GM13976 (cell line): ENCODE measurements at regions not wholly inside any gene's neighbourhood (a gene's known extent, or its start where the extent isn't known, plus 50 kb on each side); places are given as distances from the start of the nearest gene placed in this dataset.

ENCODE experiments used
- DNase-seq: peaks from one replicate; pipeline ENCODE4 v3.0.0; 2012; ENCODE audit warnings: low spot score
- in situ Hi-C: fragments of 300-500 bp; cut with MboI; formaldehyde crosslinking; loops from one replicate; pipeline ENCODE4 v1.12.0; 2022; ENCODE audit warnings: low sequenced_read_pairs, mixed read lengths, inconsistent platforms; ENCODE audit not compliant: unreplicated experiment
- TF ChIP-seq, protein P1 (sequence below): IDR thresholded peaks from 2 replicates; pipeline ENCODE4 v1.5.1; 2012; ENCODE audit warnings: borderline replicate concordance, mild to moderate bottlenecking; ENCODE audit not compliant: insufficient read depth; ENCODE audit errors: extremely low read depth, missing control alignments, control extremely low read depth

GRCh38 chr21:22981819-22982218 lies 1983.6 kb downstream of the NCAM2 start:
- TF ChIP-seq, protein P1, sequence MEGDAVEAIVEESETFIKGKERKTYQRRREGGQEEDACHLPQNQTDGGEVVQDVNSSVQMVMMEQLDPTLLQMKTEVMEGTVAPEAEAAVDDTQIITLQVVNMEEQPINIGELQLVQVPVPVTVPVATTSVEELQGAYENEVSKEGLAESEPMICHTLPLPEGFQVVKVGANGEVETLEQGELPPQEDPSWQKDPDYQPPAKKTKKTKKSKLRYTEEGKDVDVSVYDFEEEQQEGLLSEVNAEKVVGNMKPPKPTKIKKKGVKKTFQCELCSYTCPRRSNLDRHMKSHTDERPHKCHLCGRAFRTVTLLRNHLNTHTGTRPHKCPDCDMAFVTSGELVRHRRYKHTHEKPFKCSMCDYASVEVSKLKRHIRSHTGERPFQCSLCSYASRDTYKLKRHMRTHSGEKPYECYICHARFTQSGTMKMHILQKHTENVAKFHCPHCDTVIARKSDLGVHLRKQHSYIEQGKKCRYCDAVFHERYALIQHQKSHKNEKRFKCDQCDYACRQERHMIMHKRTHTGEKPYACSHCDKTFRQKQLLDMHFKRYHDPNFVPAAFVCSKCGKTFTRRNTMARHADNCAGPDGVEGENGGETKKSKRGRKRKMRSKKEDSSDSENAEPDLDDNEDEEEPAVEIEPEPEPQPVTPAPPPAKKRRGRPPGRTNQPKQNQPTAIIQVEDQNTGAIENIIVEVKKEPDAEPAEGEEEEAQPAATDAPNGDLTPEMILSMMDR: no peak
- DNase-seq: no peak
- in situ Hi-C loops: no loop called here

DNA sequence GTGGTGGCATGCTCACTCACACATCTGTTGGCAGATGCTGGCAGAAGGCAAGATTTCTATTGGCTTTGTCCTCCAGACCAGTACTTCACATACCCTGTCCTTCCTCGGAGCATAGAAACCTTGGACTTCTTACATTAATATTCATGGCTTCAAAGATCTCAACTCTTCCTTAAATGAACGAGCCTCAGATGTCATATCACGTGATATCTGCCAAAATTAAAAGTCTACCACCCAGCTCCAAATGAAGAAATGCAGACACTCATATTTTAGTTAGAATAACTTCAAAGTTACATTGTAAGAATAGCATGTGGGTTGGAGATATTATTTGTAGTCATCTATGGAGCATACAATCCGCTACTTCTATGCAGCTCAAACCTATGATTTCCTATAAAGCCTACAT lies 1994.9 kb downstream of the NCAM2 start:
- in situ Hi-C loops: no loop called here
- TF ChIP-seq, protein P1: no peak
- DNase-seq: no peak

DNA sequence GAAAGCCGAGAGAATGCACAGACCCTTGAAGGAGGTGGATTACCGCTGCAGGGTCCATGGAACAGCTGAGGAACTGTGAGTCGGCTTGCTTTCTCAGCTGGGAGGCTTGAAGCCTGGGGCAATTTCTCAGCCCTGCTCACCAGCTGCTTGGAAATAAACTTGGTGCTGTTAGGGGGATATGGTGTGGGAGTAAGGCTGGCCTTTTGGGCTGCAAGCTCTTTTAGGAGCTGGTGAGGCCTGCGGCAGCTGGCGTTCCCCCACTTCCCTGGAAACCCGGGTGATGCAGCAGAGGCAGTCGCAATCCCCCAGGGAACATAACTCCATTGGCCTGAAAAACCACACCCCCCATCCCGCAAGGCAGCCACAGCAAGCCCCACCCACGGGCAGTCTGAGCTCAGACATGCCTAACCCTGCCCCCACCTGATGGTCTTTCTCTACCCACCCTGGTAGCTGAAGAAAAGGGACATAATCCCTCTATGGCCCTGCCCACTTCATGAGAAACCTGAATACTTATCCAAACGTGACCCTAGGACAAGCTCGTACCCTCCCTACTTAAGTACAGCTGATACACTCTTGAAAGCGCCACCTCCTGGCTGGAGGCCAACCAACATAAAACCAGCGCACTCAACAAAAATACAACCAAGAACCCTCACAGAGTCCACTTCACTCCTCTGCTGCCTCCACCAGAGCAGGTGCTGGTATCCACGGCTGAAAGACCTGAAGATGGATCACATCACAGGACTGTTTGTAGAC lies 1995.8 kb downstream of the NCAM2 start:
- DNase-seq: no peak
- in situ Hi-C loops: no loop called here
- TF ChIP-seq, protein P1: no peak

DNA sequence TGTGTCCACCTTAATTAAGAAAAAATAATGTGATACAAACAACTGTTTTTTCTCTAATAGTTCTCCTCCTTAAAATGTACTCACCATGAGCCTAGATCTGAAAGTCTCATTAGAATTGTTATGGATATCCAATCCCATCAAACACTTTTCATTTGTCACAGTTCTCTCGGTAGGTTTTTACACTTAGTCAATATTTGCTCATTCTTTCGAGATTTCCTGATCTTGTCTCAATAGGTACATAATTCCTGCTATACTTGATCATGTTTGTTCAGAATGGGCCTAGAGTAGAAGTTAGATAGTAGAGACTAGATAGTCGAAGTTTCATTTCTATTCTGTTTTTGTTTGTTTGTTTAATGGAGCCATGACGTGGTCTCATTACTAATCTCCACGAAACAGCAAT lies 2005.7 kb downstream of the NCAM2 start:
- TF ChIP-seq, protein P1: no peak
- DNase-seq: no peak
- in situ Hi-C loops: no loop called here

- DNase-seq: no peak
- TF ChIP-seq, protein P1: no peak
- in situ Hi-C loops: no loop called here
Observed at GRCh38 chr21:23008601-23009202, 2010.5 kb downstream of the NCAM2 start.

DNA sequence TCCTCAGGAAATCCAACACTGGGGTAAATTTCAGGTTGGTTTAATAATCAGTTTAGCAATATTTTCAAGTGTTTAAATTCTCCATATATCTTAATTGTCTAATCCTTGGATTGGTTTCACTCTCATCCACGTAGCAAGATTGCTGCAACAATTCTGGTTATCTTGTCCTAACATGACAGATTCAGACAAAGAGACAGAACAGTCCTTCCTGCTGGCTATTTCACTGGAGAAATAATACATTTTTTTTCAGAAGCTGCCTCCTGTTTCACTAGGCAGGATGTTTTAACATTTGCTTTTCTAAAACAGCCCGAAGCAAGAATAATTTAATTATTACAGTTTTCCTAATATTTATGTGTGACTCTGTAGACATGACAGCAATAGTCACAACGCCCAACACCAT lies 2011.2 kb downstream of the NCAM2 start:
- TF ChIP-seq, protein P1: no peak
- in situ Hi-C loops: no loop called here
- DNase-seq: no peak
